ENCODE measurements at regions not wholly inside any gene's neighbourhood (a gene's known extent, or its start where the extent isn't known, plus 50 kb on each side); places are given as distances from the start of the nearest gene placed in this dataset.

GRCh38 chr1:243942196-243943150 is 92.4 kb upstream of the AKT3 start:
- no peak for TF ChIP-seq POLR2A (IDR thresholded peaks at IDR 0.05)
- TF ChIP-seq, protein P1, sequence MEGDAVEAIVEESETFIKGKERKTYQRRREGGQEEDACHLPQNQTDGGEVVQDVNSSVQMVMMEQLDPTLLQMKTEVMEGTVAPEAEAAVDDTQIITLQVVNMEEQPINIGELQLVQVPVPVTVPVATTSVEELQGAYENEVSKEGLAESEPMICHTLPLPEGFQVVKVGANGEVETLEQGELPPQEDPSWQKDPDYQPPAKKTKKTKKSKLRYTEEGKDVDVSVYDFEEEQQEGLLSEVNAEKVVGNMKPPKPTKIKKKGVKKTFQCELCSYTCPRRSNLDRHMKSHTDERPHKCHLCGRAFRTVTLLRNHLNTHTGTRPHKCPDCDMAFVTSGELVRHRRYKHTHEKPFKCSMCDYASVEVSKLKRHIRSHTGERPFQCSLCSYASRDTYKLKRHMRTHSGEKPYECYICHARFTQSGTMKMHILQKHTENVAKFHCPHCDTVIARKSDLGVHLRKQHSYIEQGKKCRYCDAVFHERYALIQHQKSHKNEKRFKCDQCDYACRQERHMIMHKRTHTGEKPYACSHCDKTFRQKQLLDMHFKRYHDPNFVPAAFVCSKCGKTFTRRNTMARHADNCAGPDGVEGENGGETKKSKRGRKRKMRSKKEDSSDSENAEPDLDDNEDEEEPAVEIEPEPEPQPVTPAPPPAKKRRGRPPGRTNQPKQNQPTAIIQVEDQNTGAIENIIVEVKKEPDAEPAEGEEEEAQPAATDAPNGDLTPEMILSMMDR (IDR thresholded peaks at IDR 0.05), result no peak
- TF ChIP-seq EP300 (IDR thresholded peaks at IDR 0.05), result no peak
